IMR-90 (cell line): ENCODE measurements at regions not wholly inside any gene's neighbourhood (a gene's known extent, or its start where the extent isn't known, plus 50 kb on each side); places are given as distances from the start of the nearest gene placed in this dataset.

ENCODE experiments used
- MAFK ChIP-seq: IDR thresholded peaks from 2 replicates; pipeline ENCODE4 v1.6.1; 2012; ENCODE audit warnings: low read depth, low read length, improper control_type of control experiment
- MAZ ChIP-seq: IDR thresholded peaks from 2 replicates; pipeline ENCODE4 v1.6.1; 2012; ENCODE audit warnings: low read depth, mild to moderate bottlenecking, low read length, improper control_type of control experiment, moderate library complexity, borderline replicate concordance
- MXI1 ChIP-seq: IDR thresholded peaks from 2 replicates; pipeline ENCODE4 v1.6.1; 2012; ENCODE audit warnings: low read depth, mild to moderate bottlenecking, low read length, moderate library complexity, borderline replicate concordance
- TF ChIP-seq, protein P1 (sequence below): conservative IDR thresholded peaks from 2 replicates; pipeline ENCODE4 v1.5.1; 2012; ENCODE audit warnings: mild to moderate bottlenecking, low read depth, low read length, improper control_type of control experiment

DNA sequence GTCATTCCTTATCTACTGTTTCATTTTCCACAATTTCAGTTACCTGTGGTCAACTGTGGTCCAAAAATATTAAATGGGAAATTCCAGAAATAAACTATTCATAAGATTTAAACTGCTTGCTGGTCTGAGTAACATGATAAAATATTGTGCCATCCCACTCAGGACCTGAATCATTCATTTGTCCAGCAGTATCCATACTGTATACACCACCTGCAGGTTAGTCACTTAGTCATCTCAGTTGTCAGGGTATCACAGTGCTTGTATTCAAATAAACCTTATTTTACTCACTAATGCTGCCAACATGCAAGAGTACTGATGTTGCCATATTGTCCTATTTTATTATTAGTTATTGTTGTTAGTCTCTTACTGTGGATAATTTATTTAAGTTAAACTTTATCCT, 139.7 kb downstream of the FBXO4 start:
- TF ChIP-seq, protein P1, sequence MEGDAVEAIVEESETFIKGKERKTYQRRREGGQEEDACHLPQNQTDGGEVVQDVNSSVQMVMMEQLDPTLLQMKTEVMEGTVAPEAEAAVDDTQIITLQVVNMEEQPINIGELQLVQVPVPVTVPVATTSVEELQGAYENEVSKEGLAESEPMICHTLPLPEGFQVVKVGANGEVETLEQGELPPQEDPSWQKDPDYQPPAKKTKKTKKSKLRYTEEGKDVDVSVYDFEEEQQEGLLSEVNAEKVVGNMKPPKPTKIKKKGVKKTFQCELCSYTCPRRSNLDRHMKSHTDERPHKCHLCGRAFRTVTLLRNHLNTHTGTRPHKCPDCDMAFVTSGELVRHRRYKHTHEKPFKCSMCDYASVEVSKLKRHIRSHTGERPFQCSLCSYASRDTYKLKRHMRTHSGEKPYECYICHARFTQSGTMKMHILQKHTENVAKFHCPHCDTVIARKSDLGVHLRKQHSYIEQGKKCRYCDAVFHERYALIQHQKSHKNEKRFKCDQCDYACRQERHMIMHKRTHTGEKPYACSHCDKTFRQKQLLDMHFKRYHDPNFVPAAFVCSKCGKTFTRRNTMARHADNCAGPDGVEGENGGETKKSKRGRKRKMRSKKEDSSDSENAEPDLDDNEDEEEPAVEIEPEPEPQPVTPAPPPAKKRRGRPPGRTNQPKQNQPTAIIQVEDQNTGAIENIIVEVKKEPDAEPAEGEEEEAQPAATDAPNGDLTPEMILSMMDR: no peak
- TF ChIP-seq MXI1: no peak
- TF ChIP-seq MAZ: no peak
- TF ChIP-seq MAFK: no peak
